Cardiac muscle cell (in vitro differentiated cells and primary cell): ENCODE measurements at regions not wholly inside any gene's neighbourhood (a gene's known extent, or its start where the extent isn't known, plus 50 kb on each side); places are given as distances from the start of the nearest gene placed in this dataset.

Experiments used
- DNase-seq, 2 donors: peaks; one replicate each; pipeline versions ENCODE4 v3.0.0 to v3.0.0-alpha.2; 2010 to 2017; ENCODE audit warnings: low read depth in 1 of 2, low spot score in 1 of 2
- H3K27ac ChIP-seq: fragments of 200-600 bp; sonication (generic); 2 replicates; pipeline ENCODE4 v1.5.1; 2016
- H3K27me3 ChIP-seq: fragments of 200-600 bp; sonication (generic); 2 replicates; pipeline ENCODE4 v1.6.0; 2016; ENCODE audit warnings: control low read depth
- H3K36me3 ChIP-seq: fragments of 200-600 bp; sonication (generic); 2 replicates; pipeline ENCODE4 v1.5.1; 2016; ENCODE audit warnings: control low read depth
- H3K4me1 ChIP-seq: fragments of 200-600 bp; sonication (generic); 2 replicates; pipeline ENCODE4 v1.8.1; 2017; ENCODE audit warnings: low read depth, mild to moderate bottlenecking, mixed run types
- H3K4me3 ChIP-seq: fragments of 200-600 bp; sonication (generic); 2 replicates; pipeline ENCODE4 v1.5.1; 2016; ENCODE audit warnings: mild to moderate bottlenecking
- H3K9me3 ChIP-seq: fragments of 200-600 bp; sonication (generic); 2 replicates; pipeline ENCODE4 v1.5.1; 2017; ENCODE audit warnings: low read depth, mild to moderate bottlenecking, control low read depth
- TF ChIP-seq, protein P1 (sequence below): IDR thresholded peaks from 2 replicates; pipeline ENCODE4 v1.5.1; 2012; ENCODE audit warnings: low read depth, mild to moderate bottlenecking, low read length

DNA sequence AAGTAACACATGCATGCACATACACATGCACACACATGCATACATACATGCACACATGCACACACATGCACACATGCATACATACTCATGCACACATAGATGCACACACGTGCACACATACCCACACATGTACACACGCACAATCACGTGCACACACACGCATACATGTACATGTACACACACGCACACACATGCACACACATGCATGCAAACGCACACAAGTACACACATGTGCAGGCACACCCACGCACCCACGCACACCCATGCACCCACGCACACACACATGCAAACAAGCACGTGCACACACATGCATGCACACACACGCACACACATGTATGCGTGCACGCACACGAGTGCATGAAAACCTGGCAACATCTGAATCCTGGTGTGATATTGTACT is 232.7 kb upstream of the CDH4 start:
- Histone ChIP-seq H3K4me1 (no peaks in the 10 kb centered on the region), H3K4me3 (no peak overlapping the region), H3K9me3 (no peaks in the 10 kb centered on the region), H3K27ac (no peak overlapping the region), H3K36me3 (no peaks in the 10 kb centered on the region), H3K27me3 (no peaks in the 10 kb centered on the region)
- no peak for DNase-seq
- TF ChIP-seq, protein P1, sequence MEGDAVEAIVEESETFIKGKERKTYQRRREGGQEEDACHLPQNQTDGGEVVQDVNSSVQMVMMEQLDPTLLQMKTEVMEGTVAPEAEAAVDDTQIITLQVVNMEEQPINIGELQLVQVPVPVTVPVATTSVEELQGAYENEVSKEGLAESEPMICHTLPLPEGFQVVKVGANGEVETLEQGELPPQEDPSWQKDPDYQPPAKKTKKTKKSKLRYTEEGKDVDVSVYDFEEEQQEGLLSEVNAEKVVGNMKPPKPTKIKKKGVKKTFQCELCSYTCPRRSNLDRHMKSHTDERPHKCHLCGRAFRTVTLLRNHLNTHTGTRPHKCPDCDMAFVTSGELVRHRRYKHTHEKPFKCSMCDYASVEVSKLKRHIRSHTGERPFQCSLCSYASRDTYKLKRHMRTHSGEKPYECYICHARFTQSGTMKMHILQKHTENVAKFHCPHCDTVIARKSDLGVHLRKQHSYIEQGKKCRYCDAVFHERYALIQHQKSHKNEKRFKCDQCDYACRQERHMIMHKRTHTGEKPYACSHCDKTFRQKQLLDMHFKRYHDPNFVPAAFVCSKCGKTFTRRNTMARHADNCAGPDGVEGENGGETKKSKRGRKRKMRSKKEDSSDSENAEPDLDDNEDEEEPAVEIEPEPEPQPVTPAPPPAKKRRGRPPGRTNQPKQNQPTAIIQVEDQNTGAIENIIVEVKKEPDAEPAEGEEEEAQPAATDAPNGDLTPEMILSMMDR: no peak

DNA sequence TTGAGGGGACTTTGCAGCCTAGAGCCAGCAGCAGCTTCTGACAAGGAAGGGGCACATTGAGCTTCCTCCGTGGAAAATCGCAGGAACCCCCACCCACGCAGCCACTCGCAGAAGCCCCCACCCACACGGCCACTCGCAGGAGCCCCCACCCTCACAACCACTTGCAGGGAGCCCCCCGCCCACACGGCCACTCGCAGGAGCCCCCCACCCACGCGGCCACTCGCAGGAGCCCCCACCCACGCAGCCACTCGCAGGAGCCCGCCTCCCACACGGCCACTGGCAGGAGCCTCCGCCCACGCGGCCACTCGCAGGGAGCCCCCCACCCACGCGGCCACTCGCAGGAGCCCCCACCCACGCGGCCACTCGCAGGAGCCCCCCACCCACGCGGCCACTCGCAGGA is 228.4 kb upstream of the CDH4 start:
- H3K36me3 ChIP-seq: no peaks in the 10 kb centered on the region
- DNase-seq: no peak
- no peaks in the 10 kb centered on the region for H3K4me1 ChIP-seq
- H3K4me3 ChIP-seq: no peak overlapping the region
- no peak overlapping the region for H3K27ac ChIP-seq
- H3K9me3 ChIP-seq: no peaks in the 10 kb centered on the region
- TF ChIP-seq, protein P1: no peak
- H3K27me3 ChIP-seq: no peaks in the 10 kb centered on the region

DNA sequence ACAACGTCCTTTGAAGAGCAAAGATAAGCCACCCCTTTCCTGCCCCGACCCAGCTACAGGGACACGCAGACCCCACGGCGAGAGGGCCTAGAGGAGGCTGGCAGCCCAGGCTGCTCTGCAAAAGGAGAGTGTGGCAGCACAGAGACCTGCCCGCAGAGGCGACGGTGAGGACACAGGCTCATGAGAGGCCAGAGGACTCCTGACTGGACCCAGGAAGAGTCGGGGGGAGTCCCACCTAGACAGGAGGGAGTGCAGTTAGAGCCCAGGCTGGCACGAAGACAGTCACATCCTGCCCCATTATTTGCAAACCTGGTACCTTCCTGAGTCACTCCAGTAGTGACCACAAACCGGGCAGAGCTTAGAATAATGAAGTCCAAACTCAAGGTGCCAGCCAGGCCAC is 227.7 kb upstream of the CDH4 start:
- no peak overlapping the region for H3K27ac ChIP-seq
- H3K9me3 ChIP-seq: no peaks in the 10 kb centered on the region
- no peaks in the 10 kb centered on the region for H3K36me3 ChIP-seq
- H3K4me1 ChIP-seq: no peaks in the 10 kb centered on the region
- TF ChIP-seq, protein P1: no peak
- no peak overlapping the region for H3K4me3 ChIP-seq
- no peak for DNase-seq
- H3K27me3 ChIP-seq: no peaks in the 10 kb centered on the region

DNA sequence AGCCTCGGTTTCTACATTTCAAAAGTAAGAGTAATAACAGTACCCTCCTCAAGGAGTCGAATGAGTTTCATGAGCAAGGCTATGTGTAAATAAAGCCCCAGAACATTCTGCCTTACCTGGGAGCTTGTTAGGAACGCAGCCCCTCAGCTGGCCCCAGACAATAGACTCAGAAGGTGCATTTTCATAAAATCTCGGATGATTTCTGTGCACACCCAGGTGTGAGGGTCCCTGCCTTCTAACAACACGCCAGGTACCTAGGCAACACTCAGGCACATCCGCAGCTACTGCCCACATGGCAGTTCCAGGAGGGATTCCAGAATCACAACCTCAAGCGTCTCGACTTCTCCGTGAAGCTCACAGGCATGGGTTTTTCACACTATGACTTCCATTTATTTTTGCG is 226.5 kb upstream of the CDH4 start:
- H3K36me3 ChIP-seq: no peaks in the 10 kb centered on the region
- TF ChIP-seq, protein P1: no peak
- no peak for DNase-seq
- no peak overlapping the region for H3K4me3 ChIP-seq
- H3K9me3 ChIP-seq: no peaks in the 10 kb centered on the region
- H3K27me3 ChIP-seq: no peaks in the 10 kb centered on the region
- H3K4me1 ChIP-seq: no peaks in the 10 kb centered on the region
- no peak overlapping the region for H3K27ac ChIP-seq

DNA sequence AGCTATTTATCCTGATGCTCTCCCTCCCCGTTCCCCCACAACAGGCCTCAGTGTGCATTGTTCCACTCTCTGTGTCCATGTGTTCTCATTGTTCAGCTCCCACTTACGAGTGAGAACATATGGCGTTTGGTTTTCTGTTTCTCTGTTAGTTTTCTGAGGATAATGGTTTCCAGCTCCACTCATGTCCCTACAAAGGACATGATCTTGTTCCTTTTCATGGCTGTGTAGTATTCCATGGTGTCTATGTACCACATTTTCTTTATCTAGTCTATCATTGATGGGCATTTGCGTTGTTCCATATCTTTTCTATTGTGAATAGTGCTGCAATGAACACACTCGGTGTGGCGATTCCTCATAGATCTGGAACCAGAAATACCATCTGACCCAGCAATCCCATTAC is 225.9 kb upstream of the CDH4 start:
- DNase-seq: no peak
- H3K4me3 ChIP-seq: no peak overlapping the region
- no peak overlapping the region for H3K27ac ChIP-seq
- H3K27me3 ChIP-seq: no peaks in the 10 kb centered on the region
- no peaks in the 10 kb centered on the region for H3K36me3 ChIP-seq
- H3K9me3 ChIP-seq: no peaks in the 10 kb centered on the region
- TF ChIP-seq, protein P1: no peak
- no peaks in the 10 kb centered on the region for H3K4me1 ChIP-seq

DNA sequence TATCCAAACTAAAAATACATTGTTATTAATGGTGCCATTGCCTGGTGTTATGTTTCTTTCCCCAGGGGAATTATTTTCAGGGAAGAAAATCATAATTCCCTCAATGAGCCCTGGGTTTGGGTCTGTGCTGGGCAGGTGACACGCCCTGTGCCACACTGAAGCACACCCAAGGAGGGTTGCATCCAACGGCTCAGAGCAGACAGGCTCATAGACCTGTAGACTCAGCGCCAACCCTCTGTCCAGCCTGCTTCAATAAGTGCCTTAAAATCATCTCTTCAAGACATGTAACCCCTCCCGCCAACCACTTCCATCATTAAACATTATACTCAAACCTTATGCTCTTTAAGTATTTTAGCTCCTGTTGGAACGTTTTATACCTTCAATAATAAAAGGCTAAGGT is 225.3 kb upstream of the CDH4 start:
- Histone ChIP-seq H3K27ac (no peak overlapping the region), H3K4me1 (no peaks in the 10 kb centered on the region), H3K36me3 (no peaks in the 10 kb centered on the region), H3K4me3 (no peak overlapping the region), H3K9me3 (no peaks in the 10 kb centered on the region), H3K27me3 (no peaks in the 10 kb centered on the region)
- TF ChIP-seq, protein P1: no peak
- no peak for DNase-seq
